H1 (cell line): ENCODE measurements at regions not wholly inside any gene's neighbourhood (a gene's known extent, or its start where the extent isn't known, plus 50 kb on each side); places are given as distances from the start of the nearest gene placed in this dataset.

ENCODE experiments used
- BACH1 ChIP-seq: IDR thresholded peaks from 2 replicates; pipeline ENCODE4 v1.6.1; 2012; ENCODE audit warnings: low read length, improper control_type of control experiment
- CTCF ChIP-seq, 3 experiments: IDR thresholded peaks; 1 replicate in 2 of 3; 2 replicates in 1 of 3; pipeline versions ENCODE4 v1.5.1 to v1.6.1; 2011; ENCODE audit warnings: low read length in 3 of 3, mild to moderate bottlenecking in 3 of 3, inconsistent platforms in 2 of 3, low read depth in 1 of 3, moderate library complexity in 1 of 3; ENCODE audit not compliant: insufficient read depth in 1 of 3; ENCODE audit errors: control extremely low read depth in 1 of 3
- EZH2 ChIP-seq: fragments of 200-600 bp; sonication (generic); IDR thresholded peaks from 2 replicates; pipeline ENCODE4 v1.7.1; 2012; ENCODE audit warnings: low read depth, mild to moderate bottlenecking, moderate library complexity, low read length, inconsistent platforms; ENCODE audit not compliant: severe bottlenecking
- GABPA ChIP-seq: IDR thresholded peaks from 2 replicates; pipeline ENCODE4 v1.6.1; 2011; ENCODE audit warnings: mild to moderate bottlenecking, low read length, moderate library complexity, borderline replicate concordance; ENCODE audit not compliant: insufficient read depth
- KDM1A ChIP-seq: fragments of 200-600, 300-600 bp; sonication (generic); IDR thresholded peaks from 2 replicates; pipeline ENCODE4 v1.7.1; 2016; ENCODE audit warnings: mild to moderate bottlenecking, low read length, borderline replicate concordance
- POLR2AphosphoS5 ChIP-seq: IDR thresholded peaks from 2 replicates; pipeline ENCODE4 v1.6.1; 2011; ENCODE audit warnings: low read depth, low read length
- RAD21 ChIP-seq, 2 experiments: IDR thresholded peaks in 1 of 2; conservative IDR thresholded peaks in 1 of 2; 2 replicates each; pipeline ENCODE4 v1.6.1; 2011; ENCODE audit warnings: low read depth in 2 of 2, low read length in 2 of 2, improper control_type of control experiment in 1 of 2, inconsistent platforms in 1 of 2, mild to moderate bottlenecking in 1 of 2, moderate library complexity in 1 of 2
- SRF ChIP-seq: IDR thresholded peaks from 2 replicates; pipeline ENCODE4 v1.6.1; 2011; ENCODE audit warnings: mild to moderate bottlenecking, low read depth, low read length, moderate library complexity
- SUZ12 ChIP-seq: fragments of 200-600 bp; sonication (generic); IDR thresholded peaks from 2 replicates; pipeline ENCODE4 v1.6.1; 2012; ENCODE audit warnings: mild to moderate bottlenecking, inconsistent platforms, low read length, moderate library complexity, mixed read lengths
- ZNF274 ChIP-seq: IDR thresholded peaks from 2 replicates; pipeline ENCODE4 v1.7.0; 2012; ENCODE audit warnings: low read length, borderline replicate concordance; ENCODE audit errors: extremely low read depth

DNA sequence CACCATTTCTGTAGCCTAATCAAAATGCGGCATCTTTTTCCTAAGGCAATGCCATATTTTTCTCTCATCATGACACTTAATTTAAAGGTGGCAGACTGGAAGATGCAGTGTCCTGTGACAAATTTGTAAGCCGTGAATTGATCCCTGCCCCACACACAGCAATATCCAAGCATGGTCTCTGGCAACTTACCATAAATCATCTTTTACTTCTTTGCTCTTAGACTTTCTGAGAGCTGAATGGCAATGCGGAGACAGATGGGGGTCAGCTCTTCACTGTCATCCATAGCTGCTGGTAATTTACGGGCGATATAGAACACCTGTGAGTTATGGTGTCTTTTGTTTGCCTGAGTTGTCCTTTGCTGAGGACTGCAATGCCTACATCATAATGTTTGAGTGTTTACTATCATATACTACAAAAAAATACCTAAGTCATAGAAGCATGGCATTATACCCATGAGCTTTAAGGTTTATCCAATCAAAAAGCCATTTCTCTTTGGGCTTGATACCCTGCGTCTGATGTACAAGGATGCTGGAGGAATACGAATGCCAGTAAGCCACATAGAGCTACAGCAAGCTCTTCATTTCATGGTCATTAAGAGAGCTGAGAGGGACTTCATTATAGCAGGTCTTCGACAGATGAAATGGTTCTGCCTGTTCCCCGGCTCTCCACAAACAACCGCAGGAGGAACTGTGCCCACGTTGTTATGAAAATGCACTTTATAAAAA lies 148.1 kb downstream of the TRIML1 start:
- no peak for TF ChIP-seq RAD21 (IDR thresholded peaks at IDR 0.05 in 1 of 2, conservative IDR thresholded peaks at IDR 0.05 in 1 of 2; ENCODE audit: low read depth in 2 of 2, low read length in 2 of 2)
- TF ChIP-seq ZNF274, result no peak
- no peak for TF ChIP-seq GABPA
- TF ChIP-seq CTCF (IDR thresholded peaks at IDR 0.05; ENCODE audit: control extremely low read depth in 1 of 3, insufficient read depth in 1 of 3, low read depth in 1 of 3, low read length in 3 of 3), result no peak
- TF ChIP-seq SRF, result no peak
- no peak for TF ChIP-seq POLR2AphosphoS5
- no peak for TF ChIP-seq EZH2
- no peak for TF ChIP-seq SUZ12
- no peak for TF ChIP-seq KDM1A
- TF ChIP-seq BACH1, result no peak
